Ovary (tissue), 7 donors: ENCODE measurements at regions not wholly inside any gene's neighbourhood (a gene's known extent, or its start where the extent isn't known, plus 50 kb on each side); places are given as distances from the start of the nearest gene placed in this dataset.
"Not testable (repeated sequence)": the region's sequence is repeated elsewhere in the genome, so short reads cannot be mapped to it uniquely, and the experiment has no call there.

Experiments used
- DNase-seq, 5 donors: peaks; one replicate each; pipeline ENCODE4 v3.0.0-alpha.2; 2019 to 2020
- H3K27ac ChIP-seq, 2 donors: fragments of 200-600 bp; one replicate each; pipeline versions ENCODE4 v1.5.1 to v1.8.0; 2019 to 2022
- H3K27me3 ChIP-seq: fragments of 200-600 bp; one replicate; pipeline ENCODE4 v1.8.0; 2022
- H3K36me3 ChIP-seq: fragments of 200-600 bp; sonication (generic); one replicate; pipeline ENCODE4 v1.5.1; 2019
- H3K4me1 ChIP-seq: one replicate; pipeline ENCODE4 v1.8.1; 2013; ENCODE audit warnings: mild to moderate bottlenecking, moderate library complexity; ENCODE audit not compliant: insufficient read depth
- H3K4me3 ChIP-seq: fragments of 200-600 bp; sonication (generic); one replicate; pipeline ENCODE4 v1.5.1; 2017
- H3K9me3 ChIP-seq, 2 donors: fragments of 200-600 bp in 1 of 2; sonication (generic) in 1 of 2; one replicate each; pipeline versions ENCODE4 v1.5.1 to v1.8.1; 2013 to 2019; ENCODE audit warnings: mild to moderate bottlenecking in 1 of 2, moderate library complexity in 1 of 2
- CTCF ChIP-seq, 3 donors: fragments of 450-650 bp in 2 of 3; fragments of 200-600 bp in 1 of 3; IDR thresholded peaks; one replicate each; pipeline versions ENCODE4 v1.5.1 to v1.8.0; 2016 to 2022; ENCODE audit warnings: antibody characterized with exemption in 3 of 3, mild to moderate bottlenecking in 1 of 3
- EP300 ChIP-seq: sonication (generic); formaldehyde crosslinking; IDR thresholded peaks from one replicate; pipeline ENCODE4 v1.6.1; 2017; ENCODE audit warnings: antibody characterized with exemption
- POLR2A ChIP-seq: fragments of 450-650 bp; IDR thresholded peaks from one replicate; pipeline ENCODE4 v1.6.1; 2017; ENCODE audit warnings: antibody characterized with exemption, mild to moderate bottlenecking, moderate library complexity
- WGBS, 3 donors: extraction: QIAGEN DNeasy Blood & Tissue Kit in 1 of 3; methylation state at CpG; one replicate each; pipeline versions ENCODE4 v1.1.5 to v1.1.7; 2013 to 2017; 5-methylcytosine and 5-hydroxymethylcytosine counted together
- intact Hi-C, 4 donors: fragments of 100-400 bp; cut with DNase I; formaldehyde crosslinking; loops; one replicate each; pipeline versions ENCODE4 v1.11.0 to v1.15.1; 2022 to 2023
- donor health status: DM: no; HTN: no; CAD: no; lungs with moderate emphysema.
- donor health status: DM: no; HTN: no; CAD: no.
- donor health status: Bipolar disorder and iron deficiency.
- donor health status: DM: no; HTN: no; CAD: no.
- donor health status: DM: yes; HTN: yes; CAD: no.

GRCh38 chr3:51588724-51589123, 50.2 kb downstream of the RAD54L2 start:
- 72 to 88% (median 86%) methylated on average over 4 of the region's 4 CpGs for WGBS, 3 donors
- Histone ChIP-seq H3K9me3 (no peaks in the 10 kb centered on the region), H3K4me1 (no peaks in the 10 kb centered on the region), H3K27ac (no peak overlapping the region), H3K27me3 (no peaks in the 10 kb centered on the region), H3K4me3 (no peak overlapping the region), H3K36me3 (no peaks in the 10 kb centered on the region)
- TF ChIP-seq POLR2A: no peak
- TF ChIP-seq EP300: no peak
- no peak for TF ChIP-seq CTCF (IDR thresholded peaks at IDR 0.05)
- no peak for DNase-seq
- intact Hi-C loops: no loop called here

- no peak for TF ChIP-seq EP300
- Histone ChIP-seq H3K4me3 (no peak overlapping the region), H3K27ac (no peak overlapping the region), H3K27me3 (no peaks in the 10 kb centered on the region), H3K4me1 (no peaks in the 10 kb centered on the region), H3K9me3 (no peaks in the 10 kb centered on the region), H3K36me3 (no peaks in the 10 kb centered on the region)
- WGBS, 3 donors: 77 to 80% (median 80%) methylated on average over 5 of the region's 5 CpGs
- DNase-seq: no peak
- intact Hi-C loops: no loop called here
Measured at GRCh38 chr3:51591231-51591630, 52.7 kb downstream of the RAD54L2 start.

- Histone ChIP-seq H3K27me3 (no peaks in the 10 kb centered on the region), H3K4me3 (no peak overlapping the region), H3K9me3 (no peaks in the 10 kb centered on the region), H3K4me1 (no peaks in the 10 kb centered on the region), H3K27ac (no peak overlapping the region), H3K36me3 (no peaks in the 10 kb centered on the region)
- intact Hi-C loops: no loop called here
- TF ChIP-seq POLR2A: no peak
- TF ChIP-seq CTCF (IDR thresholded peaks at IDR 0.05): no peak
- TF ChIP-seq EP300: no peak
- WGBS, 3 donors: 92 to 97% (median 96%) methylated on average over 4 of the region's 4 CpGs
- DNase-seq: no peak
Measured at GRCh38 chr3:51593697-51594096, 55.2 kb downstream of the RAD54L2 start.

- WGBS, 3 donors: 96% methylated on average over 8 of the region's 8 CpGs
- H3K9me3 ChIP-seq, DNase-seq: not testable (repeated sequence)
Measured at GRCh38 chr3:51599638-51600037, 61.1 kb downstream of the RAD54L2 start.

GRCh38 chr3:51604212-51604611, 65.7 kb downstream of the RAD54L2 start:
- Histone ChIP-seq H3K4me1 (no peaks in the 10 kb centered on the region), H3K36me3 (no peaks in the 10 kb centered on the region), H3K4me3 (no peak overlapping the region), H3K27ac (no peak overlapping the region), H3K9me3 (no peaks in the 10 kb centered on the region), H3K27me3 (no peaks in the 10 kb centered on the region)
- WGBS, 3 donors: 57 to 62% (median 59%) methylated on average over 1 of the region's 1 CpG
- no peak for TF ChIP-seq POLR2A
- no peak for TF ChIP-seq EP300
- TF ChIP-seq CTCF (IDR thresholded peaks at IDR 0.05): no peak
- intact Hi-C loops: no loop called here
- DNase-seq: no peak

More at GRCh38 chr3:51599638-51600037, 61.1 kb downstream of the RAD54L2 start:
- H3K4me1 ChIP-seq, H3K4me3 ChIP-seq, H3K36me3 ChIP-seq, intact Hi-C loops, H3K27me3 ChIP-seq, H3K27ac ChIP-seq: not testable (repeated sequence)

GRCh38 chr3:51605938-51606337, 65.1 kb upstream of the TEX264 start:
- intact Hi-C loops: no loop called here
- H3K4me1 ChIP-seq: no peaks in the 10 kb centered on the region
- H3K27ac ChIP-seq: no peak overlapping the region
- H3K36me3 ChIP-seq: no peaks in the 10 kb centered on the region
- DNase-seq: no peak
- WGBS, 3 donors: 83 to 90% (median 89%) methylated on average over 3 of the region's 3 CpGs
- no peak overlapping the region for H3K4me3 ChIP-seq
- H3K27me3 ChIP-seq: no peaks in the 10 kb centered on the region
- TF ChIP-seq CTCF (IDR thresholded peaks at IDR 0.05): no peak
- no peak for TF ChIP-seq EP300
- TF ChIP-seq POLR2A: no peak
- H3K9me3 ChIP-seq: no peaks in the 10 kb centered on the region

- 90 to 92% (median 91%) methylated on average over 4 of the region's 4 CpGs for WGBS, 3 donors
- H3K27me3 ChIP-seq, DNase-seq, H3K9me3 ChIP-seq, intact Hi-C loops, H3K4me1 ChIP-seq, H3K36me3 ChIP-seq, H3K27ac ChIP-seq, H3K4me3 ChIP-seq: not testable (repeated sequence)
Measured at GRCh38 chr3:51606871-51607270, 64.2 kb upstream of the TEX264 start.

GRCh38 chr3:51607591-51608325, 63.3 kb upstream of the TEX264 start:
- DNase-seq, H3K4me1 ChIP-seq, H3K9me3 ChIP-seq, intact Hi-C loops, H3K36me3 ChIP-seq, H3K4me3 ChIP-seq, H3K27me3 ChIP-seq, H3K27ac ChIP-seq: not testable (repeated sequence)
- 97 to 98% (median 97%) methylated on average over 21 to 57 of the region's 57 CpGs for WGBS, 3 donors
